Naive thymus-derived CD4-positive, alpha-beta T cell (primary cell): ENCODE measurements at regions not wholly inside any gene's neighbourhood (a gene's known extent, or its start where the extent isn't known, plus 50 kb on each side); places are given as distances from the start of the nearest gene placed in this dataset.

Experiments
- ATAC-seq: fragments of 150-1000 bp; cut with Tn5 transposase; 2 replicates; pipeline ENCODE4 v1.10.0; 2021; ENCODE audit warnings: mild to moderate bottlenecking, moderate library complexity
- CTCF ChIA-PET: fragments of 350-600 bp; sonication (Branson Sonifier 250); formaldehyde crosslinking; loops from one replicate; lab custom pipeline; 2021; ENCODE audit warnings: antibody characterized with exemption; lab: Charles Lee
- POLR2A ChIA-PET: fragments of 350-600 bp; sonication (Branson Sonifier 250); formaldehyde crosslinking; loops from one replicate; lab custom pipeline; 2021; ENCODE audit warnings: antibody characterized with exemption, inconsistent platforms; lab: Charles Lee
- DNase-seq, 9 donors: peaks; one replicate each; pipeline versions ENCODE4 v3.0.0 to v3.0.0-alpha.2; 2020 to 2022; ENCODE audit warnings: mixed read lengths in 1 of 9
- H3K27ac ChIP-seq: one replicate; pipeline ENCODE4 v1.7.0; 2013; ENCODE audit warnings: mild to moderate bottlenecking, low read depth, low read length, moderate library complexity
- H3K27me3 ChIP-seq, 2 donors: one replicate each; pipeline ENCODE4 v1.7.0; 2013; ENCODE audit warnings: low read length in 2 of 2, mild to moderate bottlenecking in 2 of 2, moderate library complexity in 2 of 2; ENCODE audit not compliant: control insufficient read depth in 2 of 2, insufficient read depth in 2 of 2
- H3K36me3 ChIP-seq, 3 experiments: 1 replicate in 2 of 3; 2 replicates in 1 of 3; pipeline ENCODE4 v1.7.0; 2013; ENCODE audit warnings: low read length in 3 of 3, mild to moderate bottlenecking in 3 of 3, moderate library complexity in 1 of 3; ENCODE audit not compliant: insufficient read depth in 3 of 3, control insufficient read depth in 2 of 3
- H3K4me1 ChIP-seq, 2 donors: one replicate each; pipeline ENCODE4 v1.7.0; 2013; ENCODE audit warnings: low read length in 2 of 2, mild to moderate bottlenecking in 2 of 2, moderate library complexity in 1 of 2; ENCODE audit not compliant: control insufficient read depth in 2 of 2, insufficient read depth in 2 of 2
- H3K4me3 ChIP-seq: 2 replicates; pipeline ENCODE4 v1.7.0; 2013; ENCODE audit warnings: mild to moderate bottlenecking, low read length
- H3K9me3 ChIP-seq, 3 experiments: 1 replicate in 2 of 3; 2 replicates in 1 of 3; pipeline ENCODE4 v1.7.0; 2013; ENCODE audit warnings: low read length in 3 of 3; ENCODE audit not compliant: control insufficient read depth in 2 of 3
- H3K27ac Mint-ChIP-seq, 9 donors: one replicate each; pipeline ENCODE4 v1.8.0; 2020 to 2022; ENCODE audit warnings: mixed read lengths in 9 of 9, mild to moderate bottlenecking in 8 of 9, moderate library complexity in 5 of 9, inconsistent platforms in 2 of 9
- H3K27me3 Mint-ChIP-seq, 5 donors: one replicate each; pipeline ENCODE4 v1.8.0; 2021 to 2022; ENCODE audit warnings: mixed read lengths in 5 of 5, mild to moderate bottlenecking in 1 of 5
- H3K36me3 Mint-ChIP-seq, 5 donors: one replicate each; pipeline ENCODE4 v1.8.0; 2020 to 2022; ENCODE audit warnings: mixed read lengths in 5 of 5, mild to moderate bottlenecking in 3 of 5, inconsistent platforms in 1 of 5
- H3K4me1 Mint-ChIP-seq, 7 donors: one replicate each; pipeline ENCODE4 v1.8.0; 2020 to 2022; ENCODE audit warnings: mixed read lengths in 7 of 7, mild to moderate bottlenecking in 3 of 7, inconsistent platforms in 1 of 7
- H3K4me3 Mint-ChIP-seq, 10 donors: one replicate each; pipeline ENCODE4 v1.8.0; 2020 to 2022; ENCODE audit warnings: mild to moderate bottlenecking in 10 of 10, mixed read lengths in 10 of 10, moderate library complexity in 6 of 10, inconsistent platforms in 2 of 10
- H3K9me3 Mint-ChIP-seq, 11 donors: one replicate each; pipeline ENCODE4 v1.8.0; 2020 to 2022; ENCODE audit warnings: mixed read lengths in 11 of 11, mild to moderate bottlenecking in 4 of 11, inconsistent platforms in 1 of 11, moderate library complexity in 1 of 11
- intact Hi-C, 2 donors: fragments of 100-400 bp; cut with micrococcal nuclease; formaldehyde crosslinking; loops; one replicate each; pipeline ENCODE4 v1.15.1; 2023

- no peak overlapping the region for H3K27ac ChIP-seq
- POLR2A ChIA-PET: no interaction called here
- H3K36me3 ChIP-seq: no peaks in the 10 kb centered on the region
- no peak for ATAC-seq
- Mint-ChIP-seq H3K9me3 (peaks cover 0 to 22% (median 8%) of the 10 kb centered on the region in 11 donors), H3K36me3 (no peaks in the 10 kb centered on the region), H3K27ac (no peak overlapping the region), H3K27me3 (peaks cover 0 to 7% (median 0%) of the 10 kb centered on the region in 5 donors), H3K4me1 (no peaks in the 10 kb centered on the region), H3K4me3 (no peak overlapping the region)
- H3K4me1 ChIP-seq: no peaks in the 10 kb centered on the region
- H3K9me3 ChIP-seq: no peaks in the 10 kb centered on the region
- intact Hi-C loops: no loop called here
- H3K27me3 ChIP-seq: peaks cover 0 to 3% of the 10 kb centered on the region in 2 donors
- no peak overlapping the region for H3K4me3 ChIP-seq
- no peak for DNase-seq
- CTCF ChIA-PET: no interaction called here
Measured at GRCh38 chr13:34452831-34453230, 489.2 kb upstream of the NBEA start.

- Histone ChIP-seq H3K4me3 (no peak overlapping the region), H3K4me1 (no peaks in the 10 kb centered on the region), H3K27me3 (no peaks in the 10 kb centered on the region), H3K9me3 (no peaks in the 10 kb centered on the region), H3K27ac (no peak overlapping the region), H3K36me3 (no peaks in the 10 kb centered on the region)
- H3K4me1 Mint-ChIP-seq: no peaks in the 10 kb centered on the region
- ChIA-PET POLR2A (no interaction called here), CTCF (no interaction called here)
- intact Hi-C loops: no loop called here
- ATAC-seq: no peak
- peaks cover 0 to 11% (median 5%) of the 10 kb centered on the region in 5 donors for H3K27me3 Mint-ChIP-seq
- H3K36me3 Mint-ChIP-seq: no peaks in the 10 kb centered on the region
- no peak overlapping the region for H3K4me3 Mint-ChIP-seq
- DNase-seq: no peak
- no peak overlapping the region for H3K27ac Mint-ChIP-seq
- H3K9me3 Mint-ChIP-seq: peaks cover 0 to 24% (median 4%) of the 10 kb centered on the region in 11 donors
Measured at GRCh38 chr13:34458756-34459715, 483.0 kb upstream of the NBEA start.

- no peak for DNase-seq
- ChIA-PET POLR2A (no interaction called here), CTCF (no interaction called here)
- Mint-ChIP-seq H3K27me3 (peaks cover 0 to 17% (median 0%) of the 10 kb centered on the region in 5 donors), H3K4me3 (no peak overlapping the region), H3K9me3 (peaks cover 0 to 19% (median 3%) of the 10 kb centered on the region in 11 donors), H3K36me3 (no peaks in the 10 kb centered on the region), H3K4me1 (no peaks in the 10 kb centered on the region), H3K27ac (no peak overlapping the region)
- no peak for ATAC-seq
- intact Hi-C loops: no loop called here
- H3K27me3 ChIP-seq: no peaks in the 10 kb centered on the region
- no peak overlapping the region for H3K27ac ChIP-seq
- H3K36me3 ChIP-seq: no peaks in the 10 kb centered on the region
- no peaks in the 10 kb centered on the region for H3K9me3 ChIP-seq
- no peak overlapping the region for H3K4me3 ChIP-seq
- no peaks in the 10 kb centered on the region for H3K4me1 ChIP-seq
Measured at GRCh38 chr13:34459856-34460255, 482.2 kb upstream of the NBEA start.

- no peak for ATAC-seq
- Histone ChIP-seq H3K9me3 (no peaks in the 10 kb centered on the region), H3K4me3 (no peak overlapping the region), H3K4me1 (no peaks in the 10 kb centered on the region), H3K36me3 (no peaks in the 10 kb centered on the region), H3K27me3 (no peaks in the 10 kb centered on the region), H3K27ac (no peak overlapping the region)
- Mint-ChIP-seq H3K4me3 (no peak overlapping the region), H3K9me3 (peaks cover 0 to 8% (median 0%) of the 10 kb centered on the region in 11 donors), H3K36me3 (no peaks in the 10 kb centered on the region), H3K27ac (no peak overlapping the region), H3K27me3 (peaks cover 0 to 17% (median 0%) of the 10 kb centered on the region in 5 donors), H3K4me1 (no peaks in the 10 kb centered on the region)
- intact Hi-C loops: no loop called here
- DNase-seq: no peak
- CTCF ChIA-PET: no interaction called here
- POLR2A ChIA-PET: no interaction called here
Measured at GRCh38 chr13:34462843-34463242, 479.2 kb upstream of the NBEA start.

GRCh38 chr13:34464011-34464410, 478.1 kb upstream of the NBEA start:
- ChIA-PET POLR2A (no interaction called here), CTCF (no interaction called here)
- no peaks in the 10 kb centered on the region for H3K4me1 ChIP-seq
- Mint-ChIP-seq H3K27me3 (peaks cover 0 to 17% (median 0%) of the 10 kb centered on the region in 5 donors), H3K36me3 (no peaks in the 10 kb centered on the region), H3K27ac (no peak overlapping the region), H3K4me3 (no peak overlapping the region), H3K4me1 (no peaks in the 10 kb centered on the region), H3K9me3 (peaks cover 0 to 8% (median 0%) of the 10 kb centered on the region in 11 donors)
- no peak for DNase-seq
- no peak overlapping the region for H3K4me3 ChIP-seq
- ATAC-seq: no peak
- H3K9me3 ChIP-seq: no peaks in the 10 kb centered on the region
- no peak overlapping the region for H3K27ac ChIP-seq
- no peaks in the 10 kb centered on the region for H3K36me3 ChIP-seq
- no peaks in the 10 kb centered on the region for H3K27me3 ChIP-seq
- intact Hi-C loops: no loop called here

GRCh38 chr13:34465423-34465922, 476.6 kb upstream of the NBEA start:
- Histone ChIP-seq H3K27ac (no peak overlapping the region), H3K4me3 (no peak overlapping the region), H3K27me3 (no peaks in the 10 kb centered on the region), H3K4me1 (no peaks in the 10 kb centered on the region), H3K36me3 (no peaks in the 10 kb centered on the region), H3K9me3 (no peaks in the 10 kb centered on the region)
- ATAC-seq: no peak
- Mint-ChIP-seq H3K27ac (no peak overlapping the region), H3K9me3 (peaks cover 0 to 8% (median 0%) of the 10 kb centered on the region in 11 donors), H3K27me3 (peaks cover 0 to 17% (median 0%) of the 10 kb centered on the region in 5 donors), H3K4me3 (no peak overlapping the region), H3K36me3 (no peaks in the 10 kb centered on the region), H3K4me1 (no peaks in the 10 kb centered on the region)
- ChIA-PET CTCF (no interaction called here), POLR2A (no interaction called here)
- no peak for DNase-seq
- intact Hi-C loops: no loop called here
